ENCODE measurements at regions not wholly inside any gene's neighbourhood (a gene's known extent, or its start where the extent isn't known, plus 50 kb on each side); places are given as distances from the start of the nearest gene placed in this dataset.

GRCh38 chr4:38279650-38280322, 319.6 kb downstream of the PTTG2 start:
- Histone ChIP-seq H3K9me3 (ENCODE audit: severe bottlenecking) (peaks cover 7% of the 10 kb centered on the region), H3K27ac (no peak overlapping the region), H3K4me3 (ENCODE audit: low read depth, low read length) (no peak overlapping the region), H3K36me3 (no peaks in the 10 kb centered on the region), H3K27me3 (ENCODE audit: insufficient read depth, low read depth, severe bottlenecking) (no peaks in the 10 kb centered on the region)
- no peak for TF ChIP-seq CTCF (IDR thresholded peaks at IDR 0.05; ENCODE audit: low read depth, low read length)
- no peak for DNase-seq

- no peak for DNase-seq
- peaks cover 7% of the 10 kb centered on the region for H3K9me3 ChIP-seq (ENCODE audit: severe bottlenecking)
- H3K36me3 ChIP-seq: no peaks in the 10 kb centered on the region
- H3K4me3 ChIP-seq (ENCODE audit: low read depth, low read length): no peak overlapping the region
- no peaks in the 10 kb centered on the region for H3K27me3 ChIP-seq (ENCODE audit: insufficient read depth, low read depth, severe bottlenecking)
- no peak for TF ChIP-seq CTCF (IDR thresholded peaks at IDR 0.05; ENCODE audit: low read depth, low read length)
- H3K27ac ChIP-seq: no peak overlapping the region
Observed at GRCh38 chr4:38280323-38280706, 320.1 kb downstream of the PTTG2 start.

- DNase-seq: no peak
- no peak for TF ChIP-seq CTCF (IDR thresholded peaks at IDR 0.05; ENCODE audit: low read depth, low read length)
- H3K27me3 ChIP-seq (ENCODE audit: insufficient read depth, low read depth, severe bottlenecking): no peaks in the 10 kb centered on the region
- no peak overlapping the region for H3K4me3 ChIP-seq (ENCODE audit: low read depth, low read length)
- H3K27ac ChIP-seq: no peak overlapping the region
- H3K36me3 ChIP-seq: no peaks in the 10 kb centered on the region
- H3K9me3 ChIP-seq (ENCODE audit: severe bottlenecking): peaks cover 7% of the 10 kb centered on the region
Observed at GRCh38 chr4:38281371-38282071, 321.3 kb downstream of the PTTG2 start.

GRCh38 chr4:38283724-38284123, 323.5 kb downstream of the PTTG2 start:
- TF ChIP-seq CTCF (IDR thresholded peaks at IDR 0.05; ENCODE audit: low read depth, low read length): no peak
- H3K36me3 ChIP-seq: no peaks in the 10 kb centered on the region
- H3K27me3 ChIP-seq (ENCODE audit: insufficient read depth, low read depth, severe bottlenecking): no peaks in the 10 kb centered on the region
- no peak overlapping the region for H3K4me3 ChIP-seq (ENCODE audit: low read depth, low read length)
- H3K9me3 ChIP-seq (ENCODE audit: severe bottlenecking): no peaks in the 10 kb centered on the region
- no peak overlapping the region for H3K27ac ChIP-seq
- DNase-seq: no peak

- Histone ChIP-seq H3K27me3 (ENCODE audit: insufficient read depth, low read depth, severe bottlenecking) (no peaks in the 10 kb centered on the region), H3K9me3 (ENCODE audit: severe bottlenecking) (no peaks in the 10 kb centered on the region), H3K27ac (no peak overlapping the region), H3K36me3 (no peaks in the 10 kb centered on the region), H3K4me3 (ENCODE audit: low read depth, low read length) (no peak overlapping the region)
- DNase-seq: no peak
- TF ChIP-seq CTCF (IDR thresholded peaks at IDR 0.05; ENCODE audit: low read depth, low read length): no peak
Observed at GRCh38 chr4:38284294-38285030, 324.3 kb downstream of the PTTG2 start.

Measured in WERI-Rb-1 (cell line).